ENCODE measurements at regions not wholly inside any gene's neighbourhood (a gene's known extent, or its start where the extent isn't known, plus 50 kb on each side); places are given as distances from the start of the nearest gene placed in this dataset.

DNA sequence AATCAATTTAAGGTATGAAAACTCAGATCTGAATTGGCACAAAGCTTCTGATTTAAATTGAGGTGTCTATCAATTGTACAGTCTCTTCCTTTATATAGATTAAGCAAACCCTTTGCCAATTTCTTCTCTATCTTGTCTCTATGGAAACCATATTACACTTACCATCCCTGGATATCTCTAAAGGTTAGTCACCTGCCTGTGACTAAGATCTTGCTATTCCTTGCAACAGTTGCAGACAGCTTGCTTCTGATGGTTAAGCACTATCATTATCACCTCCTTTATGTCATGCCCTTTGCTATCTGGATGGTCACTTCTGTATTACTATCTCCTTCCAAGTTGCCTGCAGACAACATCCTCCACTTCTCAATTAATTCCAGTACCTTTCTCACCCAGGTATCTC lies 998.6 kb upstream of the B3GALT2 start:
- intact Hi-C loops (cut with micrococcal nuclease) = no loop called here
- H3K79me2 ChIP-seq (ENCODE audit: insufficient read depth, low read length) = no peaks in the 10 kb centered on the region
- H3K27me3 ChIP-seq (ENCODE audit: insufficient read depth, low read length) = no peaks in the 10 kb centered on the region
- POLR2A ChIA-PET = no interaction called here
- H3K9ac ChIP-seq (ENCODE audit: low read length) = no peak overlapping the region
- no peak overlapping the region for H3K27ac ChIP-seq (ENCODE audit: low read depth, low read length)
- no peak overlapping the region for H2AFZ ChIP-seq (ENCODE audit: low read depth, low read length, poor library complexity, severe bottlenecking)
- H3K4me1 ChIP-seq (ENCODE audit: control insufficient read depth in 1 of 2, insufficient read depth in 2 of 2, low read length in 2 of 2) = no peaks in the 10 kb centered on the region
- RAD21 ChIA-PET (ENCODE audit: low non-redundant PET in 1 of 2, low total read pairs in 2 of 2, uncharacterized antibody in 2 of 2, unreplicated experiment in 2 of 2) = no interaction called here
- no peaks in the 10 kb centered on the region for H3K9me3 ChIP-seq (ENCODE audit: control insufficient read depth in 1 of 2, insufficient read depth in 1 of 2, low read depth in 1 of 2, low read length in 2 of 2)
- no peak for ATAC-seq
- no peaks in the 10 kb centered on the region for H3K9me2 ChIP-seq (ENCODE audit: insufficient read depth)
- no TSS peak for BruUV-seq (replicated peaks)
- no peaks in the 10 kb centered on the region for H3K36me3 ChIP-seq (ENCODE audit: control insufficient read depth in 1 of 2, insufficient read depth in 2 of 2, low read length in 2 of 2)
- CTCF ChIA-PET = no interaction called here
- no peaks in the 10 kb centered on the region for H4K20me1 ChIP-seq (ENCODE audit: insufficient read depth)
- no peak overlapping the region for H3K4me3 ChIP-seq (replicated peaks in 1 of 2; ENCODE audit: low read depth in 1 of 2, low read length in 2 of 2)
- TF ChIP-seq JUND (IDR thresholded peaks at IDR 0.05) (no peak), SP1 (IDR thresholded peaks at IDR 0.05; ENCODE audit: low read depth) (no peak), CEBPB (IDR thresholded peaks at IDR 0.05; ENCODE audit: low read depth) (no peak), FOSL1 (IDR thresholded peaks at IDR 0.05; ENCODE audit: low read depth) (no peak), POLR2A (IDR thresholded peaks at IDR 0.05; ENCODE audit: borderline replicate concordance, extremely low read depth, insufficient read depth, insufficient read length) (no peak)
- H3K4me2 ChIP-seq (ENCODE audit: low read length) = no peak overlapping the region
- DNase-seq (ENCODE audit: low read depth, low spot score) = no peak

- ChIA-PET CTCF (no interaction called here), POLR2A (no interaction called here), RAD21 (ENCODE audit: low non-redundant PET in 1 of 2, low total read pairs in 2 of 2, uncharacterized antibody in 2 of 2, unreplicated experiment in 2 of 2) (no interaction called here)
- TF ChIP-seq, protein P1, sequence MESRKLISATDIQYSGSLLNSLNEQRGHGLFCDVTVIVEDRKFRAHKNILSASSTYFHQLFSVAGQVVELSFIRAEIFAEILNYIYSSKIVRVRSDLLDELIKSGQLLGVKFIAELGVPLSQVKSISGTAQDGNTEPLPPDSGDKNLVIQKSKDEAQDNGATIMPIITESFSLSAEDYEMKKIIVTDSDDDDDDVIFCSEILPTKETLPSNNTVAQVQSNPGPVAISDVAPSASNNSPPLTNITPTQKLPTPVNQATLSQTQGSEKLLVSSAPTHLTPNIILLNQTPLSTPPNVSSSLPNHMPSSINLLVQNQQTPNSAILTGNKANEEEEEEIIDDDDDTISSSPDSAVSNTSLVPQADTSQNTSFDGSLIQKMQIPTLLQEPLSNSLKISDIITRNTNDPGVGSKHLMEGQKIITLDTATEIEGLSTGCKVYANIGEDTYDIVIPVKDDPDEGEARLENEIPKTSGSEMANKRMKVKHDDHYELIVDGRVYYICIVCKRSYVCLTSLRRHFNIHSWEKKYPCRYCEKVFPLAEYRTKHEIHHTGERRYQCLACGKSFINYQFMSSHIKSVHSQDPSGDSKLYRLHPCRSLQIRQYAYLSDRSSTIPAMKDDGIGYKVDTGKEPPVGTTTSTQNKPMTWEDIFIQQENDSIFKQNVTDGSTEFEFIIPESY (IDR thresholded peaks at IDR 0.05; ENCODE audit: extremely low read depth, insufficient replicate concordance, low read length) = no peak
- TF ChIP-seq SP1 (IDR thresholded peaks at IDR 0.05; ENCODE audit: low read depth) (no peak), CBX3 (IDR thresholded peaks at IDR 0.05; ENCODE audit: low read depth) (no peak), JUND (IDR thresholded peaks at IDR 0.05) (no peak), RAD21 (IDR thresholded peaks at IDR 0.05; ENCODE audit: low read depth) (no peak), ZNF274 (IDR thresholded peaks at IDR 0.05; ENCODE audit: low read depth, low read length) (no peak), YY1 (IDR thresholded peaks at IDR 0.05; ENCODE audit: extremely low read depth, insufficient replicate concordance, low read depth, low read length) (no peak), MAX (IDR thresholded peaks at IDR 0.05) (no peak), EZH2phosphoT487 (IDR thresholded peaks at IDR 0.05; ENCODE audit: borderline replicate concordance) (no peak), REST (IDR thresholded peaks at IDR 0.05; ENCODE audit: low read depth) (no peak), TCF7L2 (IDR thresholded peaks at IDR 0.05; ENCODE audit: borderline replicate concordance, extremely low read depth, insufficient read depth, insufficient read length) (no peak)
- H3K79me2 ChIP-seq (ENCODE audit: insufficient read depth, low read length) = no peaks in the 10 kb centered on the region
- no peak overlapping the region for H3K27ac ChIP-seq (ENCODE audit: low read depth, low read length)
- H3K9ac ChIP-seq (ENCODE audit: low read length) = no peak overlapping the region
- H3K9me3 ChIP-seq (ENCODE audit: control insufficient read depth in 1 of 2, insufficient read depth in 1 of 2, low read depth in 1 of 2, low read length in 2 of 2) = no peaks in the 10 kb centered on the region
- no peaks in the 10 kb centered on the region for H3K9me2 ChIP-seq (ENCODE audit: insufficient read depth)
- intact Hi-C loops (cut with micrococcal nuclease) = no loop called here
- DNase-seq (ENCODE audit: low read depth, low spot score) (no peak), ATAC-seq (no peak)
- no peak overlapping the region for H2AFZ ChIP-seq (ENCODE audit: low read depth, low read length, poor library complexity, severe bottlenecking)
- no peak overlapping the region for H3K4me2 ChIP-seq (ENCODE audit: low read length)
- H4K20me1 ChIP-seq (ENCODE audit: insufficient read depth) = no peaks in the 10 kb centered on the region
- no peaks in the 10 kb centered on the region for H3K4me1 ChIP-seq (ENCODE audit: control insufficient read depth in 1 of 2, insufficient read depth in 2 of 2, low read length in 2 of 2)
- H3K27me3 ChIP-seq (ENCODE audit: insufficient read depth, low read length) = no peaks in the 10 kb centered on the region
- BruUV-seq (replicated peaks) = no TSS peak
- no peak overlapping the region for H3K4me3 ChIP-seq (replicated peaks in 1 of 2; ENCODE audit: low read depth in 1 of 2, low read length in 2 of 2)
- no peaks in the 10 kb centered on the region for H3K36me3 ChIP-seq (ENCODE audit: control insufficient read depth in 1 of 2, insufficient read depth in 2 of 2, low read length in 2 of 2)
Observed at GRCh38 chr1:194184425-194184824, 998.0 kb upstream of the B3GALT2 start.

All from HCT116 (cell line).